ENCODE measurements at regions not wholly inside any gene's neighbourhood (a gene's known extent, or its start where the extent isn't known, plus 50 kb on each side); places are given as distances from the start of the nearest gene placed in this dataset.

- H3K27ac Mint-ChIP-seq = no peak overlapping the region
- H3K36me3 Mint-ChIP-seq (ENCODE audit: low read depth) = no peaks in the 10 kb centered on the region
- H3K4me3 Mint-ChIP-seq = no peak overlapping the region
- H3K4me1 Mint-ChIP-seq (ENCODE audit: low read depth) = no peaks in the 10 kb centered on the region
- peaks cover 14% of the 10 kb centered on the region for H3K27me3 Mint-ChIP-seq
- no peaks in the 10 kb centered on the region for H3K9me3 Mint-ChIP-seq
Measured at GRCh38 chr6:167499161-167499660, 174.3 kb downstream of the TTLL2 start.

- H3K9me3 Mint-ChIP-seq = no peaks in the 10 kb centered on the region
- H3K36me3 Mint-ChIP-seq (ENCODE audit: low read depth) = no peaks in the 10 kb centered on the region
- no peak overlapping the region for H3K4me3 Mint-ChIP-seq
- H3K27me3 Mint-ChIP-seq = peaks cover 6% of the 10 kb centered on the region
- no peaks in the 10 kb centered on the region for H3K4me1 Mint-ChIP-seq (ENCODE audit: low read depth)
- H3K27ac Mint-ChIP-seq = no peak overlapping the region
Measured at GRCh38 chr6:167500961-167501360, 176.1 kb downstream of the TTLL2 start.

- Mint-ChIP-seq H3K9me3 (no peaks in the 10 kb centered on the region), H3K27ac (no peak overlapping the region), H3K4me1 (ENCODE audit: low read depth) (no peaks in the 10 kb centered on the region), H3K36me3 (ENCODE audit: low read depth) (no peaks in the 10 kb centered on the region), H3K27me3 (no peaks in the 10 kb centered on the region), H3K4me3 (no peak overlapping the region)
Measured at GRCh38 chr6:167501831-167502385, 177.0 kb downstream of the TTLL2 start.

- no peaks in the 10 kb centered on the region for H3K36me3 Mint-ChIP-seq (ENCODE audit: low read depth)
- no peak overlapping the region for H3K27ac Mint-ChIP-seq
- H3K4me1 Mint-ChIP-seq (ENCODE audit: low read depth) = no peaks in the 10 kb centered on the region
- H3K9me3 Mint-ChIP-seq = no peaks in the 10 kb centered on the region
- H3K27me3 Mint-ChIP-seq = no peaks in the 10 kb centered on the region
- H3K4me3 Mint-ChIP-seq = no peak overlapping the region
Measured at GRCh38 chr6:167502471-167502870, 177.6 kb downstream of the TTLL2 start.

GRCh38 chr6:167504385-167504961 lies 179.6 kb downstream of the TTLL2 start:
- Mint-ChIP-seq H3K4me1 (ENCODE audit: low read depth) (no peaks in the 10 kb centered on the region), H3K9me3 (no peaks in the 10 kb centered on the region), H3K36me3 (ENCODE audit: low read depth) (no peaks in the 10 kb centered on the region), H3K4me3 (no peak overlapping the region), H3K27me3 (peaks cover 2% of the 10 kb centered on the region), H3K27ac (no peak overlapping the region)

GRCh38 chr6:167505199-167505598 lies 180.3 kb downstream of the TTLL2 start:
- Mint-ChIP-seq H3K27ac (no peak overlapping the region), H3K4me3 (no peak overlapping the region), H3K4me1 (ENCODE audit: low read depth) (no peaks in the 10 kb centered on the region), H3K9me3 (no peaks in the 10 kb centered on the region), H3K36me3 (ENCODE audit: low read depth) (no peaks in the 10 kb centered on the region), H3K27me3 (peaks cover 2% of the 10 kb centered on the region)

- no peaks in the 10 kb centered on the region for H3K36me3 Mint-ChIP-seq (ENCODE audit: low read depth)
- H3K4me3 Mint-ChIP-seq = no peak overlapping the region
- H3K4me1 Mint-ChIP-seq (ENCODE audit: low read depth) = no peaks in the 10 kb centered on the region
- H3K9me3 Mint-ChIP-seq = no peaks in the 10 kb centered on the region
- no peak overlapping the region for H3K27ac Mint-ChIP-seq
- H3K27me3 Mint-ChIP-seq = peaks cover 2% of the 10 kb centered on the region
Measured at GRCh38 chr6:167505782-167506181, 180.9 kb downstream of the TTLL2 start.

GRCh38 chr6:167506443-167507301 lies 181.8 kb downstream of the TTLL2 start:
- Mint-ChIP-seq H3K27me3 (peaks cover 2% of the 10 kb centered on the region), H3K4me3 (no peak overlapping the region), H3K36me3 (ENCODE audit: low read depth) (no peaks in the 10 kb centered on the region), H3K9me3 (no peaks in the 10 kb centered on the region), H3K27ac (no peak overlapping the region), H3K4me1 (ENCODE audit: low read depth) (no peaks in the 10 kb centered on the region)

- H3K27me3 Mint-ChIP-seq = peaks cover 6% of the 10 kb centered on the region
- no peaks in the 10 kb centered on the region for H3K9me3 Mint-ChIP-seq
- H3K4me3 Mint-ChIP-seq = no peak overlapping the region
- H3K27ac Mint-ChIP-seq = no peak overlapping the region
- H3K4me1 Mint-ChIP-seq (ENCODE audit: low read depth) = no peaks in the 10 kb centered on the region
- H3K36me3 Mint-ChIP-seq (ENCODE audit: low read depth) = no peaks in the 10 kb centered on the region
Measured at GRCh38 chr6:167507376-167507945, 182.6 kb downstream of the TTLL2 start.

GRCh38 chr6:167508919-167509852 lies 184.3 kb downstream of the TTLL2 start:
- Mint-ChIP-seq H3K4me1 (ENCODE audit: low read depth) (no peaks in the 10 kb centered on the region), H3K9me3 (no peaks in the 10 kb centered on the region), H3K27me3 (peaks cover 16% of the 10 kb centered on the region), H3K27ac (no peak overlapping the region), H3K4me3 (no peak overlapping the region), H3K36me3 (ENCODE audit: low read depth) (no peaks in the 10 kb centered on the region)

GRCh38 chr6:167509853-167510220 lies 185.0 kb downstream of the TTLL2 start:
- H3K4me3 Mint-ChIP-seq = no peak overlapping the region
- H3K9me3 Mint-ChIP-seq = no peaks in the 10 kb centered on the region
- H3K4me1 Mint-ChIP-seq (ENCODE audit: low read depth) = no peaks in the 10 kb centered on the region
- H3K36me3 Mint-ChIP-seq (ENCODE audit: low read depth) = no peaks in the 10 kb centered on the region
- H3K27ac Mint-ChIP-seq = no peak overlapping the region
- peaks cover 16% of the 10 kb centered on the region for H3K27me3 Mint-ChIP-seq

GRCh38 chr6:167510648-167511047 lies 185.8 kb downstream of the TTLL2 start:
- Mint-ChIP-seq H3K9me3 (no peaks in the 10 kb centered on the region), H3K27ac (no peak overlapping the region), H3K4me1 (ENCODE audit: low read depth) (no peaks in the 10 kb centered on the region), H3K36me3 (ENCODE audit: low read depth) (no peaks in the 10 kb centered on the region), H3K27me3 (peaks cover 16% of the 10 kb centered on the region), H3K4me3 (no peak overlapping the region)

- Mint-ChIP-seq H3K4me3 (no peak overlapping the region), H3K9me3 (no peaks in the 10 kb centered on the region), H3K4me1 (ENCODE audit: low read depth) (no peaks in the 10 kb centered on the region), H3K27ac (no peak overlapping the region), H3K27me3 (peaks cover 16% of the 10 kb centered on the region), H3K36me3 (ENCODE audit: low read depth) (no peaks in the 10 kb centered on the region)
Measured at GRCh38 chr6:167512696-167513375, 187.9 kb downstream of the TTLL2 start.

- H3K9me3 Mint-ChIP-seq = no peaks in the 10 kb centered on the region
- no peaks in the 10 kb centered on the region for H3K4me1 Mint-ChIP-seq (ENCODE audit: low read depth)
- no peak overlapping the region for H3K27ac Mint-ChIP-seq
- peaks cover 16% of the 10 kb centered on the region for H3K27me3 Mint-ChIP-seq
- no peaks in the 10 kb centered on the region for H3K36me3 Mint-ChIP-seq (ENCODE audit: low read depth)
- H3K4me3 Mint-ChIP-seq = no peak overlapping the region
Measured at GRCh38 chr6:167513778-167514177, 188.9 kb downstream of the TTLL2 start.

Measured in stimulated activated naive CD8-positive, alpha-beta T cell treated with anti-CD3 and anti-CD28 coated beads, Interleukin-15, Interleukin-2, amounts not matched to agents 100 ng/mL and 50 ng/mL, for 24 hours (primary cell).